ENCODE measurements at regions not wholly inside any gene's neighbourhood (a gene's known extent, or its start where the extent isn't known, plus 50 kb on each side); places are given as distances from the start of the nearest gene placed in this dataset.

DNA sequence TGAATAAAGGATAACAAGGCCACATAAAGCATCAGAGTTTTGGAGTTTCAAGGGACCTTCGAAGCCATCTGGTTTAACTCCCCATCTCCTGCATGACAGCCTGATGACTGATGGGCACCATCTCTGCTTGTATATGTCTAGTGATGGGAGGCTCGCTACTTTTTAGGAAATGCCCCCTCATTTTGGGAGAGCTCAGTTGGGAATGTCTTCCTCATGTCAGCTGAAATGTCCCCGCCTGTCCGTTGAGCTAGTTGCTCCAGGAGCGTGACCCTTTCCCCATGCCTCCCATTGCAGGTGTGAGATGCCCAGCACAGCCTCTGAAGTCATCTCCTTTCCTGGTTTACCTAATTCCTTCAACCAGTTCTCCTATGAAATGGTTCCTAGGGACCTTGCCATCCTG, 69.6 kb upstream of the CAPRIN2 start:
- peaks cover 18 to 21% of the 10 kb centered on the region in 2 experiments for H3K4me1 Mint-ChIP-seq
- H2AFZ ChIP-seq (ENCODE audit: low read length), result no peak overlapping the region
- no peak overlapping the region for H4K5ac ChIP-seq (ENCODE audit: insufficient read length, low read depth, low read length)
- H3K27ac Mint-ChIP-seq, result no peak overlapping the region
- WGBS (ENCODE audit: extremely low coverage, insufficient read length, low lambda C conversion rate), result no CpG with 5 or more reads among the region's 5 CpGs
- H4K20me1 ChIP-seq (ENCODE audit: control insufficient read depth, insufficient read depth, insufficient read length), result no peaks in the 10 kb centered on the region
- H3K79me1 ChIP-seq (ENCODE audit: insufficient read depth, low read depth, low read length, poor library complexity, severe bottlenecking), result no peaks in the 10 kb centered on the region
- H3K9me3 Mint-ChIP-seq, result no peaks in the 10 kb centered on the region
- H3K79me2 ChIP-seq (ENCODE audit: insufficient read depth, low read length), result no peaks in the 10 kb centered on the region
- H3K14ac ChIP-seq (ENCODE audit: insufficient read depth, low read length), result no peak overlapping the region
- H3K9ac ChIP-seq (ENCODE audit: extremely low read depth, insufficient read length, low read length), result no peak overlapping the region
- H3K23ac ChIP-seq (ENCODE audit: insufficient read length, low read depth, low read length), result no peak overlapping the region
- no peak for DNase-seq
- no peak overlapping the region for H3K27ac ChIP-seq (ENCODE audit: insufficient read length, low read depth, low read length)
- no peak overlapping the region for H3K4ac ChIP-seq (ENCODE audit: low read depth, low read length)
- H3K4me2 ChIP-seq (ENCODE audit: insufficient read depth, insufficient read length, low read length), result no peak overlapping the region
- H3T11ph ChIP-seq (ENCODE audit: low read length), result no peak overlapping the region
- peaks cover 13% of the 10 kb centered on the region for H3K23me2 ChIP-seq (ENCODE audit: insufficient read length, low read depth, low read length, poor library complexity, severe bottlenecking)
- no peak overlapping the region for H2BK20ac ChIP-seq (ENCODE audit: low read depth, low read length, poor library complexity, severe bottlenecking)
- H3K27me3 ChIP-seq (ENCODE audit: insufficient read depth, low read length), result no peaks in the 10 kb centered on the region; the same call in 1 of the 2 replicates
- H3K36me3 Mint-ChIP-seq (ENCODE audit: insufficient read depth in 1 of 3, low read depth in 3 of 3), result no peaks in the 10 kb centered on the region; a peak in 1 of 7 replicates
- H4K8ac ChIP-seq (replicated peaks; ENCODE audit: insufficient read length, low read depth, low read length), result no peak overlapping the region
- H2BK12ac ChIP-seq (ENCODE audit: insufficient read length, low read depth, low read length), result no peak overlapping the region
- TF ChIP-seq, protein P1, sequence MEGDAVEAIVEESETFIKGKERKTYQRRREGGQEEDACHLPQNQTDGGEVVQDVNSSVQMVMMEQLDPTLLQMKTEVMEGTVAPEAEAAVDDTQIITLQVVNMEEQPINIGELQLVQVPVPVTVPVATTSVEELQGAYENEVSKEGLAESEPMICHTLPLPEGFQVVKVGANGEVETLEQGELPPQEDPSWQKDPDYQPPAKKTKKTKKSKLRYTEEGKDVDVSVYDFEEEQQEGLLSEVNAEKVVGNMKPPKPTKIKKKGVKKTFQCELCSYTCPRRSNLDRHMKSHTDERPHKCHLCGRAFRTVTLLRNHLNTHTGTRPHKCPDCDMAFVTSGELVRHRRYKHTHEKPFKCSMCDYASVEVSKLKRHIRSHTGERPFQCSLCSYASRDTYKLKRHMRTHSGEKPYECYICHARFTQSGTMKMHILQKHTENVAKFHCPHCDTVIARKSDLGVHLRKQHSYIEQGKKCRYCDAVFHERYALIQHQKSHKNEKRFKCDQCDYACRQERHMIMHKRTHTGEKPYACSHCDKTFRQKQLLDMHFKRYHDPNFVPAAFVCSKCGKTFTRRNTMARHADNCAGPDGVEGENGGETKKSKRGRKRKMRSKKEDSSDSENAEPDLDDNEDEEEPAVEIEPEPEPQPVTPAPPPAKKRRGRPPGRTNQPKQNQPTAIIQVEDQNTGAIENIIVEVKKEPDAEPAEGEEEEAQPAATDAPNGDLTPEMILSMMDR (conservative IDR thresholded peaks at IDR 0.05), result no peak
- H3K27me3 Mint-ChIP-seq (ENCODE audit: low read depth), result peaks cover 64% of the 10 kb centered on the region
- H3K4me3 Mint-ChIP-seq, result no peak overlapping the region; a peak in 1 of 5 replicates
- no peak overlapping the region for H2BK120ac ChIP-seq (ENCODE audit: low read depth, low read length, poor library complexity, severe bottlenecking)
- no peak overlapping the region for H2AK5ac ChIP-seq (ENCODE audit: insufficient read length, low read length)
- H2BK5ac ChIP-seq (ENCODE audit: insufficient read length, low read length), result no peak overlapping the region
- H2BK15ac ChIP-seq (ENCODE audit: low read depth, low read length), result no peak overlapping the region
- no peak overlapping the region for H3K56ac ChIP-seq (ENCODE audit: insufficient read length, low read depth, low read length)
- H3K4me1 ChIP-seq (ENCODE audit: insufficient read depth, low read length), result no peaks in the 10 kb centered on the region
- H3K9me3 ChIP-seq (ENCODE audit: control insufficient read depth, low read depth, low read length), result no peaks in the 10 kb centered on the region
- H3K18ac ChIP-seq (ENCODE audit: insufficient read length, low read depth, low read length), result no peak overlapping the region
- H4K91ac ChIP-seq (ENCODE audit: insufficient read length, low read depth, low read length), result no peak overlapping the region
